K562 (cell line): ENCODE measurements at regions not wholly inside any gene's neighbourhood (a gene's known extent, or its start where the extent isn't known, plus 50 kb on each side); places are given as distances from the start of the nearest gene placed in this dataset.

Source experiments
- ATAC-seq: fragments of 200-7000 bp; cut with Tn5 transposase; 3 replicates; pipeline ENCODE4 v1.9.1; 2020; ENCODE audit warnings: moderate library complexity
- BruUV-seq: library from RNA; stranded (reverse); fragments of 400-500 nt; replicated peaks from 2 replicates; lab custom pipeline; 2021; lab: Mats Ljungman, UMichigan
- CTCF ChIA-PET: fragments of 300-600 bp; formaldehyde crosslinking; extraction: SDS; loops from one replicate; lab custom pipeline; 2021; ENCODE audit warnings: low intra/inter-chr PET ratio; lab: Yijun Ruan, JAX
- POLR2A ChIA-PET: fragments of 300-600, 350-650 bp; sonication (Branson Sonifier 250); formaldehyde crosslinking; extraction: SDS; loops from one replicate; lab custom pipeline; 2021; ENCODE audit warnings: antibody characterized with exemption, inconsistent platforms; lab: Yijun Ruan, JAX
- DNase-seq, 4 experiments: peaks; one replicate each; pipeline versions ENCODE4 v3.0.0 to v3.0.0-alpha.2; 2011 to 2018; ENCODE audit warnings: low spot score in 3 of 4, mixed read lengths in 3 of 4; ENCODE audit errors: extremely low read depth in 1 of 4
- FAIRE-seq: peaks from 2 replicates; lab custom pipeline; 2011; peaks lifted over from hg19 to GRCh38; lab: Jason Lieb, UNC
- H2AFZ ChIP-seq: 2 replicates; pipeline ENCODE4 v1.6.0; 2011; ENCODE audit warnings: low read depth, low read length, control low read depth, inconsistent platforms
- H3K27ac ChIP-seq: fragments of 200-600 bp; 3 replicates; pipeline ENCODE4 v1.8.0; 2011; ENCODE audit warnings: low read depth, mild to moderate bottlenecking, control low read depth, inconsistent platforms, low read length, moderate library complexity, mixed read lengths; ENCODE audit errors: extremely low read depth
- H3K27me3 ChIP-seq, 2 experiments: fragments of 300-600 bp in 1 of 2; 2 replicates in 1 of 2; 3 replicates in 1 of 2; pipeline versions ENCODE4 v1.6.0 to v1.8.0; 2011; ENCODE audit warnings: inconsistent platforms in 2 of 2, low read length in 2 of 2, mild to moderate bottlenecking in 1 of 2, mixed read lengths in 1 of 2, moderate library complexity in 1 of 2; ENCODE audit not compliant: control insufficient read depth in 2 of 2, insufficient read depth in 2 of 2
- H3K36me3 ChIP-seq: fragments of 300-600 bp; 3 replicates; pipeline ENCODE4 v1.8.0; 2011; ENCODE audit warnings: mild to moderate bottlenecking, low read length, inconsistent platforms; ENCODE audit not compliant: control insufficient read depth, insufficient read depth
- H3K4me1 ChIP-seq, 2 experiments: fragments of 200-600 bp in 1 of 2; replicated peaks in 1 of 2; 2 replicates in 1 of 2; 3 replicates in 1 of 2; pipeline versions ENCODE4 v1.5.1 to v1.8.0; 2011; ENCODE audit warnings: inconsistent platforms in 2 of 2, low read length in 2 of 2, mild to moderate bottlenecking in 1 of 2, mixed read lengths in 1 of 2, moderate library complexity in 1 of 2; ENCODE audit not compliant: control insufficient read depth in 2 of 2, insufficient read depth in 2 of 2
- H3K4me2 ChIP-seq: 2 replicates; pipeline ENCODE4 v1.6.1; 2011; ENCODE audit warnings: low read length, control low read depth, inconsistent platforms, mixed read lengths; ENCODE audit not compliant: insufficient read depth
- H3K4me3 ChIP-seq: fragments of 200-600 bp; sonication (generic), shearing (Covaris generic); 2 replicates; pipeline ENCODE4 v1.5.1; 2016; ENCODE audit warnings: control low read depth, inconsistent platforms
- H3K79me2 ChIP-seq: fragments of 200-600 bp; 3 replicates; pipeline ENCODE4 v1.8.0; 2011; ENCODE audit warnings: low read length, inconsistent platforms; ENCODE audit not compliant: control insufficient read depth, insufficient read depth
- H3K9ac ChIP-seq, 2 experiments: 2 replicates each; pipeline versions ENCODE4 v1.6.0 to v1.6.1; 2011; ENCODE audit warnings: low read depth in 2 of 2, low read length in 2 of 2, control low read depth in 1 of 2, inconsistent platforms in 1 of 2, mild to moderate bottlenecking in 1 of 2, mixed read lengths in 1 of 2; ENCODE audit not compliant: insufficient read depth in 1 of 2
- H3K9me1 ChIP-seq: one replicate; pipeline ENCODE4 v1.6.0; 2011; ENCODE audit warnings: inconsistent platforms, mild to moderate bottlenecking, low read length, moderate library complexity; ENCODE audit not compliant: control insufficient read depth, insufficient read depth
- H3K9me3 ChIP-seq: replicated peaks from 2 replicates; pipeline ENCODE4 v1.5.1; 2011; ENCODE audit warnings: low read depth, low read length, inconsistent platforms; ENCODE audit not compliant: control insufficient read depth, insufficient read depth
- H4K20me1 ChIP-seq: replicated peaks from 2 replicates; pipeline ENCODE4 v1.6.1; 2011; ENCODE audit warnings: low read length, inconsistent platforms, mixed read lengths; ENCODE audit not compliant: control insufficient read depth, insufficient read depth
- HSF4 ChIP-seq: fragments of 250-450 bp; sonication (Bioruptor Pico); IDR thresholded peaks from 2 replicates; pipeline ENCODE4 v2.1.2; 2022; ENCODE audit warnings: mild to moderate bottlenecking, moderate library complexity, borderline replicate concordance
- NRF1 ChIP-seq, 2 experiments: fragments of 450-650 bp; IDR thresholded peaks in 1 of 2; conservative IDR thresholded peaks in 1 of 2; 2 replicates each; pipeline ENCODE4 v1.6.1; 2014; ENCODE audit warnings: mild to moderate bottlenecking in 2 of 2
- STAG1 ChIP-seq: sonication (generic); formaldehyde crosslinking; IDR thresholded peaks from 2 replicates; pipeline ENCODE4 v1.5.0; 2020; ENCODE audit warnings: missing genetic modification reagents, borderline replicate concordance
- TAF7 ChIP-seq: fragments of 450-650 bp; IDR thresholded peaks from 2 replicates; pipeline ENCODE4 v1.6.1; 2016; ENCODE audit warnings: missing genetic modification characterization, missing compliant biosample characterization
- ZC3H8 ChIP-seq: fragments of 450-650 bp; IDR thresholded peaks from 2 replicates; pipeline ENCODE4 v1.6.1; 2017
- WGBS: fragments of 100-300 bp; shearing (Covaris generic); methylation state at CpG from one replicate; pipeline ENCODE4 v1.1.6; 2016; ENCODE audit warnings: low coverage, mixed read lengths; ENCODE audit not compliant: insufficient coverage; ENCODE audit errors: missing lambda C conversion rate; 5-methylcytosine and 5-hydroxymethylcytosine counted together
- in situ Hi-C: fragments of 300-500 bp; cut with MboI; formaldehyde crosslinking; loops from 4 replicates; pipeline ENCODE4 v1.15.0; 2018; ENCODE audit warnings: inconsistent platforms, mixed read lengths
- intact Hi-C: fragments of 100-400 bp; cut with micrococcal nuclease; formaldehyde crosslinking; loops from 2 replicates; pipeline ENCODE4 v1.14.2; 2022
- TF ChIP-seq, protein P1 (sequence below): fragments of 250-450 bp; sonication (Bioruptor Pico); IDR thresholded peaks from 2 replicates; pipeline ENCODE4 v1.8.0; 2021; ENCODE audit warnings: moderate library complexity, mild to moderate bottlenecking, inconsistent platforms
- TF ChIP-seq, protein P2 (sequence below), 3 experiments: IDR thresholded peaks in 2 of 3; conservative IDR thresholded peaks in 1 of 3; 2 replicates each; pipeline ENCODE4 v1.5.1; 2011 to 2012; ENCODE audit warnings: low read length in 3 of 3, mild to moderate bottlenecking in 3 of 3, control low read depth in 2 of 3, improper control_type of control experiment in 1 of 3, inconsistent platforms in 1 of 3, low read depth in 1 of 3, mixed read lengths in 1 of 3, moderate library complexity in 1 of 3; ENCODE audit not compliant: insufficient read depth in 2 of 3
- TF ChIP-seq, protein P3 (sequence below), 2 experiments: fragments of 450-650 bp in 1 of 2; sonication (generic) in 1 of 2; formaldehyde crosslinking in 1 of 2; IDR thresholded peaks in 1 of 2; conservative IDR thresholded peaks in 1 of 2; 2 replicates each; pipeline versions ENCODE4 v1.6.1 to v1.8.1; 2016 to 2023; ENCODE audit warnings: mild to moderate bottlenecking in 2 of 2, moderate library complexity in 2 of 2, inconsistent platforms in 1 of 2, missing genetic modification reagents in 1 of 2

DNA sequence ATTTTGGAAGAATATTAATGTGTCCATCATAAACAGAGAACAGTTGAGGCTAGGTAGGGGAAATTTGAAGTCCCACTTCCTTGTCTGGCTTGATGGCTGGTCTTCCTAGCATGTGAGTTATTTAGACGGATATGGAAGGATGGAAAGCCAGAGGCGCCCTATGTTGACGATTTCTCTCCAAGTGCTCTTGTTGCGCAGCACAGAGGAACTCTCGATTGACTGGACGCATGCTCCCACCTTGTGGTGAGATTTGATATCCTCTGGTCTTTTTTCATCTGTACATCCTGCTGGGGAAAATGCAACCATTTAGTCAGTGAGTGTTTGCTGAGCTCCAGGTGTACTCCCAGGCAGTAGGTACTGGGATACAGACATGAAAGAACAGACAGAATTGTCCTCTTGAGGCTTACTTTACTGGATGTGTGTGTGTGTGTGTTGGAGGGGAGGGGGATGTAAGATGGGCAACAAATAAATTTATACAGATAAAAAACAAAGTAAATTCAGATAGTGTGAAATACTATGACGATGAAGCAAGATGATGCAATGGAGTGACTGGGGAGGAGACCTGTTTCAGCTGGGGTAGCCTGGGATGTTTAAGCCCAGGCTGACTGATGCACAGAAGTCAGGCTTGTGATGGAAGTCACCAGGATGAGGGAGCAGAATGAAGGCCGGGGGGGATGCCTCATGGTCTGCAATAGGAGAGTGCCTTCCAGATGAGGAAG is 137.2 kb downstream of the TRIM43 start:
- whole genome bisulfite sequencing, result 1% methylated on average over 8 of the region's 8 CpGs
- CTCF ChIA-PET, result interaction anchor here (1.2 kb wide), 1 partner anchor 315 kb away, joined by 5 read pairs; no protein-coding TSS in a partner anchor
- H3K4me2 ChIP-seq, result no peak overlapping the region
- TF ChIP-seq, protein P1, sequence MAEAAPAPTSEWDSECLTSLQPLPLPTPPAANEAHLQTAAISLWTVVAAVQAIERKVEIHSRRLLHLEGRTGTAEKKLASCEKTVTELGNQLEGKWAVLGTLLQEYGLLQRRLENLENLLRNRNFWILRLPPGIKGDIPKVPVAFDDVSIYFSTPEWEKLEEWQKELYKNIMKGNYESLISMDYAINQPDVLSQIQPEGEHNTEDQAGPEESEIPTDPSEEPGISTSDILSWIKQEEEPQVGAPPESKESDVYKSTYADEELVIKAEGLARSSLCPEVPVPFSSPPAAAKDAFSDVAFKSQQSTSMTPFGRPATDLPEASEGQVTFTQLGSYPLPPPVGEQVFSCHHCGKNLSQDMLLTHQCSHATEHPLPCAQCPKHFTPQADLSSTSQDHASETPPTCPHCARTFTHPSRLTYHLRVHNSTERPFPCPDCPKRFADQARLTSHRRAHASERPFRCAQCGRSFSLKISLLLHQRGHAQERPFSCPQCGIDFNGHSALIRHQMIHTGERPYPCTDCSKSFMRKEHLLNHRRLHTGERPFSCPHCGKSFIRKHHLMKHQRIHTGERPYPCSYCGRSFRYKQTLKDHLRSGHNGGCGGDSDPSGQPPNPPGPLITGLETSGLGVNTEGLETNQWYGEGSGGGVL (CRISPR knock-in tag), result no peak
- TF ChIP-seq STAG1 (CRISPR knock-in tag), result peak; percentile 52; the same call in 1 of the 2 replicates
- TF ChIP-seq HSF4, result no peak
- peak; percentile 17 to 26; a peak in 1 of 4 replicates for TF ChIP-seq NRF1 (conservative IDR thresholded peaks at IDR 0.05 in 1 of 2, IDR thresholded peaks at IDR 0.05 in 1 of 2)
- TF ChIP-seq TAF7 (tag), result no peak
- TF ChIP-seq, protein P2, sequence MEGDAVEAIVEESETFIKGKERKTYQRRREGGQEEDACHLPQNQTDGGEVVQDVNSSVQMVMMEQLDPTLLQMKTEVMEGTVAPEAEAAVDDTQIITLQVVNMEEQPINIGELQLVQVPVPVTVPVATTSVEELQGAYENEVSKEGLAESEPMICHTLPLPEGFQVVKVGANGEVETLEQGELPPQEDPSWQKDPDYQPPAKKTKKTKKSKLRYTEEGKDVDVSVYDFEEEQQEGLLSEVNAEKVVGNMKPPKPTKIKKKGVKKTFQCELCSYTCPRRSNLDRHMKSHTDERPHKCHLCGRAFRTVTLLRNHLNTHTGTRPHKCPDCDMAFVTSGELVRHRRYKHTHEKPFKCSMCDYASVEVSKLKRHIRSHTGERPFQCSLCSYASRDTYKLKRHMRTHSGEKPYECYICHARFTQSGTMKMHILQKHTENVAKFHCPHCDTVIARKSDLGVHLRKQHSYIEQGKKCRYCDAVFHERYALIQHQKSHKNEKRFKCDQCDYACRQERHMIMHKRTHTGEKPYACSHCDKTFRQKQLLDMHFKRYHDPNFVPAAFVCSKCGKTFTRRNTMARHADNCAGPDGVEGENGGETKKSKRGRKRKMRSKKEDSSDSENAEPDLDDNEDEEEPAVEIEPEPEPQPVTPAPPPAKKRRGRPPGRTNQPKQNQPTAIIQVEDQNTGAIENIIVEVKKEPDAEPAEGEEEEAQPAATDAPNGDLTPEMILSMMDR (IDR thresholded peaks at IDR 0.05 in 2 of 3, conservative IDR thresholded peaks at IDR 0.05 in 1 of 3; ENCODE audit: insufficient read depth in 2 of 3, low read depth in 1 of 3, low read length in 3 of 3), result peak; percentile 51 to 68 (median 53); a peak in 5 of 6 replicates
- TF ChIP-seq ZC3H8, result no peak
- TF ChIP-seq, protein P3, sequence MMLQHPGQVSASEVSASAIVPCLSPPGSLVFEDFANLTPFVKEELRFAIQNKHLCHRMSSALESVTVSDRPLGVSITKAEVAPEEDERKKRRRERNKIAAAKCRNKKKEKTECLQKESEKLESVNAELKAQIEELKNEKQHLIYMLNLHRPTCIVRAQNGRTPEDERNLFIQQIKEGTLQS (IDR thresholded peaks at IDR 0.05), result peak; percentile 26; the same call in 1 of the 2 replicates
- TF ChIP-seq, protein P3 (CRISPR knock-in tag; conservative IDR thresholded peaks at IDR 0.05), result no peak

More for the DNA sequence above, 137.2 kb downstream of the TRIM43 start:
- Histone ChIP-seq H3K9ac (no peak overlapping the region), H2AFZ (no peak overlapping the region), H3K9me1 (no peaks in the 10 kb centered on the region), H3K36me3 (no peaks in the 10 kb centered on the region), H4K20me1 (no peaks in the 10 kb centered on the region), H3K27me3 (no peaks in the 10 kb centered on the region), H3K79me2 (no peaks in the 10 kb centered on the region), H3K9me3 (no peaks in the 10 kb centered on the region), H3K27ac (no peak overlapping the region), H3K4me3 (no peak overlapping the region), H3K4me1 (no peaks in the 10 kb centered on the region)
- intact Hi-C loops (loop anchor here (10.0 kb wide), 1 partner anchor 344 kb away; no protein-coding TSS in a partner anchor), in situ Hi-C loops (no loop called here)
- FAIRE-seq (peak; percentile 99), ATAC-seq (peak; percentile 91), DNase-seq (peak; percentile 19 to 58 (median 24))
- no TSS peak for BruUV-seq
- POLR2A ChIA-PET, result no interaction called here
